ENCODE measurements at regions not wholly inside any gene's neighbourhood (a gene's known extent, or its start where the extent isn't known, plus 50 kb on each side); places are given as distances from the start of the nearest gene placed in this dataset.

GRCh38 chr3:115445559-115445958 lies 177.8 kb upstream of the GAP43 start:
- no peak overlapping the region for H2AFZ ChIP-seq (replicated peaks; ENCODE audit: low read length, poor library complexity)
- no peak overlapping the region for H4K5ac ChIP-seq (ENCODE audit: low read depth, low read length)
- DNase-seq = no peak
- ChIA-PET POLR2A (ENCODE audit: unreplicated experiment) (no interaction called here), CTCF (no interaction called here)
- no peak overlapping the region for H2BK120ac ChIP-seq (ENCODE audit: low read depth, low read length)
- H3K27me3 ChIP-seq (ENCODE audit: control insufficient read depth, insufficient read depth, low read length) = no peaks in the 10 kb centered on the region
- H2AK9ac ChIP-seq (replicated peaks; ENCODE audit: low read depth, low read length, poor library complexity) = no peak overlapping the region
- in situ Hi-C loops (cut with MboI; ENCODE audit: low sequenced_read_pairs) = no loop called here
- intact Hi-C loops (cut with micrococcal nuclease) = no loop called here
- no peak overlapping the region for H2BK5ac ChIP-seq (ENCODE audit: low read depth, low read length, poor library complexity, severe bottlenecking)
- no peaks in the 10 kb centered on the region for H3K9me3 ChIP-seq (ENCODE audit: control insufficient read depth, insufficient read depth, low read length)
- TF ChIP-seq CTCF (conservative IDR thresholded peaks at IDR 0.05; ENCODE audit: low read depth, low read length) (no peak), MAFK (IDR thresholded peaks at IDR 0.05; ENCODE audit: low read depth, low read length) (no peak), FOS (IDR thresholded peaks at IDR 0.05; ENCODE audit: low read depth, low read length) (no peak), CEBPB (IDR thresholded peaks at IDR 0.05; ENCODE audit: low read depth, low read length) (peak; percentile 38; the same call in 1 of the 2 replicates), MXI1 (IDR thresholded peaks at IDR 0.05; ENCODE audit: borderline replicate concordance, low read depth, low read length) (no peak), USF2 (IDR thresholded peaks at IDR 0.05; ENCODE audit: low read depth, low read length) (no peak)
- no peak overlapping the region for H3K56ac ChIP-seq (ENCODE audit: extremely low read depth, insufficient read depth, low read length)
- BruUV-seq (replicated peaks) = no TSS peak
- H3K4me1 ChIP-seq (ENCODE audit: control insufficient read depth, insufficient read depth, low read length) = no peaks in the 10 kb centered on the region
- H3K4ac ChIP-seq (ENCODE audit: low read depth, low read length) = no peak overlapping the region
- no peak overlapping the region for H3K4me2 ChIP-seq (ENCODE audit: low read depth, low read length)
- H3K14ac ChIP-seq (replicated peaks; ENCODE audit: low read depth, low read length) = no peak overlapping the region
- H3K27ac ChIP-seq (ENCODE audit: insufficient read depth, low read length) = no peak overlapping the region
- no peak overlapping the region for H3K4me3 ChIP-seq (ENCODE audit: insufficient read depth, low read depth, low read length)
- ATAC-seq (ENCODE audit: low read depth) = no peak
- WGBS, 2 experiments (ENCODE audit: extremely low coverage in 2 of 2, insufficient read length in 1 of 2) = no CpG with 5 or more reads among the region's 3 CpGs
- no peak overlapping the region for H3K23ac ChIP-seq (ENCODE audit: low read depth, low read length)
- H4K8ac ChIP-seq (ENCODE audit: low read depth in 2 of 2, low read length in 2 of 2) = no peak overlapping the region
- H3K9ac ChIP-seq (ENCODE audit: low read depth, low read length) = no peak overlapping the region
- H3K36me3 ChIP-seq (ENCODE audit: control insufficient read depth, insufficient read depth, low read length) = no peaks in the 10 kb centered on the region
- no peaks in the 10 kb centered on the region for H4K20me1 ChIP-seq (ENCODE audit: insufficient read depth, low read length)
- H3K9me1 ChIP-seq (ENCODE audit: insufficient read depth, low read length) = no peaks in the 10 kb centered on the region
- no peak overlapping the region for H2AK5ac ChIP-seq (ENCODE audit: low read depth, low read length)
- no peak overlapping the region for H4K91ac ChIP-seq (ENCODE audit: insufficient read depth, low read depth, low read length)
- dilution Hi-C loops (cut with HindIII; ENCODE audit: low sequenced_read_pairs, unreplicated experiment) = no loop called here
- H2BK20ac ChIP-seq (ENCODE audit: low read depth, low read length) = no peak overlapping the region
- H3K79me1 ChIP-seq (ENCODE audit: low read depth in 1 of 2, low read length in 2 of 2) = no peaks in the 10 kb centered on the region
- no peak overlapping the region for H2BK15ac ChIP-seq (ENCODE audit: low read depth, low read length)
- H3K18ac ChIP-seq (ENCODE audit: low read depth, low read length) = no peak overlapping the region
